ENCODE measurements at regions not wholly inside any gene's neighbourhood (a gene's known extent, or its start where the extent isn't known, plus 50 kb on each side); places are given as distances from the start of the nearest gene placed in this dataset.

DNA sequence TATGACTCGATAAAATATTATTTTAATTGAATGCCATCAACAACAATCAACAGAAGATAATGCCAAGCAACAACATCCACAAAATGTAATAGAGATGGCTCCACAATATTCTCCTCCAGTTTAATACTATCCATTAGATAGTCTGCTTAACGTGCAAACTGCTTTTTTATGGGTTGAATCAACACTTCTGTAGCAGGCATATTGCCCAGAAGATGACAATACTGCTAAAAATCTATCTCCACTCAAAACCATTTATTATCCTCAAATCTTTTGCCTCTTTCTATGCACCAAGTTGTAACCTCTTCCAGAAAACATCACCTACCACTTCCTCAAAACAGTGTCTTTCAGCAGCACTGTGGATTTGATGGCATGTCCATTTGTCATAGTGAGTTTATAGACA lies 295.7 kb upstream of the LMCD1 start:
- no peaks in the 10 kb centered on the region for H3K36me3 Mint-ChIP-seq
- H3K9me3 Mint-ChIP-seq = no peaks in the 10 kb centered on the region
- no peaks in the 10 kb centered on the region for H3K4me1 Mint-ChIP-seq
- H3K4me3 Mint-ChIP-seq = no peak overlapping the region
- H3K27me3 Mint-ChIP-seq = no peaks in the 10 kb centered on the region
- no peak overlapping the region for H3K27ac Mint-ChIP-seq

DNA sequence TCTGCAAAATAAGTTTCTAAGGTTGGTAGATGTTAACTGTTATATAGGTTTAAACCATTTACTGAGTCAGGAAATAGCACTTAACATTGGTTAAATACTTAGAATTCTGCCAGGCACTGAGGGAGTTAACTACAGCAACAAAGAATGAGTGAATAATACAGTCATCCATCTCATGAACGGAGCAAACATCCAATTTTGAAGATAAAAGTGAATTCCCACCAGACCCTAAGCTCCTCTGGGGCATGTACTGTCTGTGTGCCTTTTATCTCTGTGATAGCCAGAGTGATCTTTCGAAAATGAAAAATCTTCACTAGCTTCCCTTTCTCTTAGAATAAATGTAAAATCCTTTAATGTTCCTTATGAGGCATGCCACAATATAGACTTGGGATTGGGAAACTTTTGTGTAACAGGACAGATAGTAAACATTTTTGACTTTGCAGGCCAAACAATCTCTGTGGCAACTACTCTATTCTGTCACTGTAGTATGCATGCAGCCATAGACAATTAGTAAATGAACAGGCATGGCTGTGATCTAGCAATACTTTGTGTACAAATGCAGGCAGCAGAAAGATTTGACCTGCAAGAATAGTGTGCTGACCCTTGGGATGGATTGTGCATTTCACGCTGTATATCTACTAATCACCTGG lies 294.5 kb upstream of the LMCD1 start:
- Mint-ChIP-seq H3K4me3 (no peak overlapping the region), H3K36me3 (no peaks in the 10 kb centered on the region), H3K9me3 (no peaks in the 10 kb centered on the region), H3K4me1 (no peaks in the 10 kb centered on the region), H3K27me3 (no peaks in the 10 kb centered on the region), H3K27ac (no peak overlapping the region)

DNA sequence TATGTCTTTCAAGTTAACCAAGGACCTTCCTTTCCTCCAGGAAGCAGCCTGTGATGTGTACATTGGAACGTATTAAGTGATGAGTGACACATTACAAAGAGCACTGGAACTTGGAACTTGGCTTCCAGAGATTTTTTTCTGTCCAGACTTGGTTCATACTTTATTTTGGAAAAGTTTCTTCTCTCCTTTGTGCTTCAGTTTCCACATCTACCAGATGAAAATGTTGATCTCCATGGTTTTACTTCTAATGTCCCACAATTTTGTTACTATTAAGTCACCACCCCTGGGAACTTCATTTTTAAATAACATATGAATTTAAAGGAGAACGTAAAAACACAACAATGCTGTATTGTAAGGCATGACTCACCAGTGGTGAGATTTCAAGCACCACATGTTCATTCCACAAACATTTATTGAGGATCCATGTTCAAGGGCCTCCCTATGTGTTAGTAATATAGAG lies 290.7 kb upstream of the LMCD1 start:
- Mint-ChIP-seq H3K9me3 (no peaks in the 10 kb centered on the region), H3K36me3 (no peaks in the 10 kb centered on the region), H3K27me3 (peaks cover 6% of the 10 kb centered on the region), H3K27ac (no peak overlapping the region), H3K4me3 (no peak overlapping the region), H3K4me1 (no peaks in the 10 kb centered on the region)

DNA sequence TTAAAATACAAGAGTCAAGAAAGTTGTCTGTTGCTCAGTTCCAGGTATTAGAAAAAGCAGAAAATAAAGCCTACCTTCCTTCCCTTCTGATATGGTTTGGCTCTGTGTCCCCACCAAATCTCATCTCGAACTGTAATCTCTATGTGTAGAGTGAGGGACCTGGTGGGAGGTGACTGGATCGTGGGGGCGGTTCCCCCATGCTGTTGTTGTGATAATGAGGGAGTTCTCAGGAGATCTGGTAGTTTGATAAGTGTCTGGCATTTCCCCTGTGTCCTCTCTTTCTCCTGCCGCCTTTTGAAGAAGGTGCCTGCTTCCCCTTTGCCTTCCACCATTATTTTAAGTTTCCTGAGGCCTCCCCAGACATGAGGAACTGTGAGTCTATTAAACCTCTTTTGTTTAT lies 288.8 kb upstream of the LMCD1 start:
- Mint-ChIP-seq H3K9me3 (no peaks in the 10 kb centered on the region), H3K27me3 (peaks cover 11% of the 10 kb centered on the region), H3K27ac (no peak overlapping the region), H3K4me3 (no peak overlapping the region), H3K4me1 (no peaks in the 10 kb centered on the region), H3K36me3 (no peaks in the 10 kb centered on the region)

DNA sequence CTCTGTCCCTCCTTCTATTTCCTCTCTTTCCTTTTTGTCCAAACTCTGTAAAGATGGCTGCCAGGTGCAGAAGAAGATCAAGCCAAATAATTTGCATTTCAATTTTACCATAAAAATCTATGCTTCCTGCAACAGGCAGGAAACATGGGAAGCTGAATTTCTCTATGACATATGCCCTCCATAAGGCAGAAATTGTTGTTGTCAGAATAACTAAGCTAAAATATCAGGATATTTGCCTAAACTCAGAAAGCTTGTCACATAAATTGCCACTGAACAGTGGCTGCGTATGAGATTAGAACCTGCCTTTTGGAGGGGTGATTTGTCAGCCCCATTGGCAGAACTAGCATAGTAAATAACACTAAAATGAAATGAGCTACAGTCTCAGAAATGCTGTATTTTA lies 288.3 kb upstream of the LMCD1 start:
- Mint-ChIP-seq H3K4me1 (no peaks in the 10 kb centered on the region), H3K36me3 (no peaks in the 10 kb centered on the region), H3K4me3 (no peak overlapping the region), H3K27ac (no peak overlapping the region), H3K9me3 (no peaks in the 10 kb centered on the region), H3K27me3 (peaks cover 11% of the 10 kb centered on the region)

DNA sequence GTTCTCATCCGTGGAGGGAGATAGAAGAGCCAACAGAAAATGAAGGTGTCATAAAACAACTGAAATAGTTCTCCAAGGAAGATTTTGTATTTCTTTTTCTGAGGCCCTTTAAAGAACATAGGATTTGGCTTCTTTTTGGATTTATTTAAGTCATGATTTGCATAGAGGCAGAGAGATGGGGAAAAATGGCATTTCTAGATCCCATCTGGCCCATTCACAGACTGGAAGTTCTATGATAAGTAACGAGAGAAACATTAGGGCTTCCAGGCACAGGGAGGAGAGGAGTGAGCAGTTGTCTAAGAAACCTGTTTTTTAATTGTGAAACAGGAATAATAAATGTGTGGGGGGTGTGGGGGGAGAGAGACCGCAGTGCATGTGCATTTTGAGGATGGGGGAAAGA lies 285.8 kb upstream of the LMCD1 start:
- no peaks in the 10 kb centered on the region for H3K36me3 Mint-ChIP-seq
- H3K27ac Mint-ChIP-seq = no peak overlapping the region
- H3K27me3 Mint-ChIP-seq = peaks cover 11% of the 10 kb centered on the region

DNA sequence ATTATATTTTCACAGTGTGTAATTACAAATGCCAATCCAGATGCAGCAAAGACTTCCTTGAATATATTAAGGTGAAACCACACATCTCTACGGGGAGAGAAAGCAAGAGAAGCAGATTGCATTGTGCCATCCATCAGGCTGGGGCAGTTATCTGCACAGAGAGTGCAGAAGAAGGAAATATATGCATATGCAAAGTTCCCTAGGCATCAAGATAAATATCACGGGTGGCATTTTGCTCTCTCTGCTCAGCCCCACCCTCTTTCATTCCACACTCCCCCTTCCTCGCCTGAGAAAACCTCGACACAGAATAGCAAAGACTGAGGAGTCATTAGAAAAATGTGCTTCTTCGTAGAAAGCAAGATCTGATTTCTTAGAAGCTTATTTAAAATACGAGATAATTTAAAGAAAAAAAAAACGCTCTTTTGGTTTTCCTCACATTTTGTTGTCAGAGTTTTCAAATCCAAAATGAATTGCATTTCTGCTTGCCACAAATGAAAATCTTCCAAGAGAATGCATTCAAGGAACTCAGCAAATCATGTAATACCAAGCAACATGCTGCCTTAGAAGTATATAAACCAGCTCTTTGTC lies 283.2 kb upstream of the LMCD1 start:
- Mint-ChIP-seq H3K36me3 (no peaks in the 10 kb centered on the region), H3K27me3 (peaks cover 9% of the 10 kb centered on the region), H3K4me1 (no peaks in the 10 kb centered on the region), H3K27ac (no peak overlapping the region), H3K4me3 (no peak overlapping the region), H3K9me3 (no peaks in the 10 kb centered on the region)

More for the DNA sequence above, 285.8 kb upstream of the LMCD1 start:
- Mint-ChIP-seq H3K4me3 (no peak overlapping the region), H3K4me1 (no peaks in the 10 kb centered on the region), H3K9me3 (no peaks in the 10 kb centered on the region)

DNA sequence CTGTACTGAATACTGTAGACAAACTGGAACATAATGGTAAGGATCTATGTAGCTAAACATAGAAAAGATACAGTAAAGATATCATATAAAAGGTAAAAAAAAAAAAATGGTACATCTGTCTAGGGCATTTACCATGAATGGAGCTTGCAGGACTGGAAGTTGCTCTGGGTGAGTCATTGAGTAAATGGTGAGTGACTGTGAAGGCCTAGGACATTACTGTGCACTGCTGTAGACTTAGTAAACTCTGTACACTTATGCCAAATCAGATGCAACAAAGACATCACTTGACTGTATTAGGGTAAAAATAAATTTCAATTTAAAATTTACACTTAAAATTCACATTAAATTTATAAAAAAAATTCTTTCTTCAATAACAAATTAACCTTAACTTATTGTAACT lies 281.3 kb upstream of the LMCD1 start:
- Mint-ChIP-seq H3K9me3 (no peaks in the 10 kb centered on the region), H3K27ac (no peak overlapping the region), H3K27me3 (peaks cover 9% of the 10 kb centered on the region), H3K36me3 (no peaks in the 10 kb centered on the region), H3K4me3 (no peak overlapping the region), H3K4me1 (no peaks in the 10 kb centered on the region)

DNA sequence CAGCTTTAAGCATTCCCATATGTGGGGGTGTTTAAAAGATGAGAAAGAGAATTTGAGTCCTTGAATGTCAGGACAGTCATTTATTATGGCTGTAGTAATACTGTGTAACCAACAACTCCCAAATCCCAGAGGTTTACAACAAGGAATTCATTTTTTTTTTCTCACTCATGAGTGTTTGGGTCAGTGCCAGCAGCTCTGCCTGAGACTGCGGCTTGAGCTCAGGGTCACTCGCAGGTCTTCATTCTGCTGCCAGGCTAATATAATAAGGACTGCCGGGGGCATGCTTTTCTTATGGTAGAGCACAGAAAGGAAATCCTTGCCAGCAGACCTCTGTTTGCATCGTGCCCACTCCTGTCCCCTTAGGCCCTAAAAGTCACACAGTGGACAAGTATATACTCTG lies 277.9 kb upstream of the LMCD1 start:
- Mint-ChIP-seq H3K4me1 (no peaks in the 10 kb centered on the region), H3K36me3 (no peaks in the 10 kb centered on the region), H3K27ac (no peak overlapping the region), H3K27me3 (no peaks in the 10 kb centered on the region), H3K9me3 (no peaks in the 10 kb centered on the region), H3K4me3 (no peak overlapping the region)

DNA sequence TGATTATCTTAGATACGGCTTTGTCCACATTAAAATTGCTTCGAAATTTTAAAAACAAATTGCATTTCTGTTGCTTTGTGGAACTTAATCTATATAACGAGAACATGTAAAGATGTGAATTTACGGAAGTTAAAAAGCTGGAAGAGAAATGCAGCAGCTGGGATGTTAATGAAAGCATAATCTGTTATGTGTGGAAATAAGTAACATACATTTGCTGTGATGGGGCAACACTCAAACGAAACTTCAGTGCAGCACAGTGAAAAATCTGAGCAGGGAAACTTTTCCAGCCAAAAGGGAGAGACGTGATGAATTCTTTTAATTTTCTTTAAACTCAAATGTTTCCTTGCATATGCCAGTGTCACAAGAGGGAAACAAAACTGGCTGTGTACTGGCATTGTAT lies 276.7 kb upstream of the LMCD1 start:
- Mint-ChIP-seq H3K9me3 (no peaks in the 10 kb centered on the region), H3K27ac (no peak overlapping the region), H3K27me3 (no peaks in the 10 kb centered on the region), H3K36me3 (no peaks in the 10 kb centered on the region), H3K4me1 (no peaks in the 10 kb centered on the region), H3K4me3 (no peak overlapping the region)

DNA sequence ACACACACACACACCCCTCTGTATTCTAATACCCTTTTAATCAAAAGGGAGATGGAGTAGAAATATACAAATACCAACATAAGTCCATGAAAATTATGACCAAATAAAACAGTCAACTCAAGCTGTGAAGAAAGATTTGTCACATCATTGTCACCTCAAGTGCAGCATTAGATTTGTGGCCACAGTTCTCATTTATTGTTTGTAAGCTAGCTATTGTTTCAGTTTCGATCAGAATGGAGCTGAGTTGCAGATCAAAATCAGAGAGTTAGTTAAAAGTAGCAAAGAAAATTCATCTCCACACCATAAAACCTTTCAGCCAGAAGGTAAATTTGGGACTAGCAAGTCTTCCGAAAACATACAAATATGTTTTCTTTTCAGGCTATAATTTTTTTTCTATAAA lies 267.7 kb upstream of the LMCD1 start:
- Mint-ChIP-seq H3K36me3 (no peaks in the 10 kb centered on the region), H3K4me1 (no peaks in the 10 kb centered on the region), H3K27ac (no peak overlapping the region), H3K9me3 (no peaks in the 10 kb centered on the region), H3K27me3 (no peaks in the 10 kb centered on the region), H3K4me3 (no peak overlapping the region)

DNA sequence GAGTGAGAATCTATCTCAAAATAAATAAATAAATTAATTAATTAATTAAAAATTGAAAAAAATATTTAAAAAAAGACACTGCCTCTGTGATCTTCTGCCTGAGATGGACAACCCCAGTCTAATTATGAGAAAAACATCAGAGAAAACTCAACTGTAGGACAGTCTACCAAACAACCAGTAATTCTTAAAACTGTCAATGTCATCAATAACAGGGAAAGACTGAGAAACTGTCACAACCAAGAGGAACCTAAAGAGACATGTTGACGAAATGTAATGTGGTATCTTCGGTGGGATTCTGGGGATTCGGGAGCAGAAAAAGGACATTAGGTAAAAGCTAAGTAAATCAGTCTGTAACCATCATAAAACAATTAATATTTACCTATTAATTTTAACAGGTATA lies 265.4 kb upstream of the LMCD1 start:
- Mint-ChIP-seq H3K9me3 (no peaks in the 10 kb centered on the region), H3K4me1 (no peaks in the 10 kb centered on the region), H3K4me3 (no peak overlapping the region), H3K36me3 (no peaks in the 10 kb centered on the region), H3K27me3 (no peaks in the 10 kb centered on the region), H3K27ac (no peak overlapping the region)

DNA sequence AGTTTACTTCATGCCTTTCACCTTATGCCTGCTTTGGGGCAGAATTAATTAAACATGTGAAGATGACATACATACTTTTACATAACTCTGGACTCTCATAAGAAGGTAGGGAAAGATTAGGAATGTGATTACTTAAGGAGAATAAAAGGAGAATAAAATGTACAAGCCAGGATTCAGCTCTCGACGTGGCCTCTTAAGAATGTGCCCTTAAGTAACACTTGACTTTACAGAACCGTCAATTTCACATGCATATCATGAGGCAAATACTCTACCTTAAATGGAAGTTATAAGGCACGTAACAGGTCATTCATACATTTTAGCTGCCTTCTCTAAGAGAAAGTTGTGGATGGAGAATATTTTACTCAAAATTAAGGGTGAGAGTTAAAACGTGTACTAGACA lies 263.7 kb upstream of the LMCD1 start:
- H3K27ac Mint-ChIP-seq = no peak overlapping the region
- H3K27me3 Mint-ChIP-seq = no peaks in the 10 kb centered on the region
- no peaks in the 10 kb centered on the region for H3K9me3 Mint-ChIP-seq
- no peaks in the 10 kb centered on the region for H3K4me1 Mint-ChIP-seq
- H3K36me3 Mint-ChIP-seq = no peaks in the 10 kb centered on the region
- H3K4me3 Mint-ChIP-seq = no peak overlapping the region

DNA sequence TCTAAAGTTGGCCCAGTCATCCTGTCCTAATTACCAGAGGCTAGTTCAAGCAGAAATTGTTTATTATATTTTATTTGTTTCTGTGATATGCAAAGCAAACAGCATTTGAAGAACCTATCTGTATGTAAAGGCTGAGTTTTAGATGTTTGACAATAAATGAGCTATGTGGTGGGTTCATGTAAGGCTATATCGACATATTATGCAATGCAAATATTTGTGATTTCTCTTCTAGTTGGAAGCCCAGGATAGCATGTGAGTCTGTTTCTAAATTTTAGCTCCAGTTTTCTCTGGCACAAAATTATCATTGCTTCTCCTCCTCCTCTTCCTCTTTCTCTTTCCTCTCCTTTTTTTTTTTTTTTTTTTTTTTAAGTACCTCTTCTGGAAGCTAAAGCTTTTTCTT lies 263.2 kb upstream of the LMCD1 start:
- no peaks in the 10 kb centered on the region for H3K27me3 Mint-ChIP-seq
- no peak overlapping the region for H3K4me3 Mint-ChIP-seq
- H3K9me3 Mint-ChIP-seq = no peaks in the 10 kb centered on the region
- no peaks in the 10 kb centered on the region for H3K4me1 Mint-ChIP-seq
- no peak overlapping the region for H3K27ac Mint-ChIP-seq
- no peaks in the 10 kb centered on the region for H3K36me3 Mint-ChIP-seq

DNA sequence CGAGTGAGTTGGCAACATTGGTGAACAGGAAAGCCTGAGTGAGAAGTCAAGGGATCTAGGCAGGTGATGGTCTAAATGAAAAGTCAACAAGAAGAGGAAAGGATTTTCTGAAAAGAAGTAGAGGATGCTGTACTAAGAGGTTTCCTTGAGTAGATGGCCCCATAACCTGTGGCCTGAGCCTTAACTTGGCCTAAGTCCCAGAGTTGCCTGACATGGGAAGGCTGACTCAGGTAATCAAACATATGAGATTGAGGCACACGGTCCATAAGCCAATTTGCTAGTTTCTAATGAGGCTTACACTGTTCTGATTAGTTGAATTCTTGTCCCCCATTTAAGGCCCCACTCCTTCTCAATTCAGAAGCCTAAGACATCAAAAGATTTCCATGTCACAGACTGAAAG lies 262.5 kb upstream of the LMCD1 start:
- no peaks in the 10 kb centered on the region for H3K27me3 Mint-ChIP-seq
- H3K9me3 Mint-ChIP-seq = no peaks in the 10 kb centered on the region
- no peaks in the 10 kb centered on the region for H3K36me3 Mint-ChIP-seq
- no peaks in the 10 kb centered on the region for H3K4me1 Mint-ChIP-seq
- no peak overlapping the region for H3K4me3 Mint-ChIP-seq
- H3K27ac Mint-ChIP-seq = no peak overlapping the region

DNA sequence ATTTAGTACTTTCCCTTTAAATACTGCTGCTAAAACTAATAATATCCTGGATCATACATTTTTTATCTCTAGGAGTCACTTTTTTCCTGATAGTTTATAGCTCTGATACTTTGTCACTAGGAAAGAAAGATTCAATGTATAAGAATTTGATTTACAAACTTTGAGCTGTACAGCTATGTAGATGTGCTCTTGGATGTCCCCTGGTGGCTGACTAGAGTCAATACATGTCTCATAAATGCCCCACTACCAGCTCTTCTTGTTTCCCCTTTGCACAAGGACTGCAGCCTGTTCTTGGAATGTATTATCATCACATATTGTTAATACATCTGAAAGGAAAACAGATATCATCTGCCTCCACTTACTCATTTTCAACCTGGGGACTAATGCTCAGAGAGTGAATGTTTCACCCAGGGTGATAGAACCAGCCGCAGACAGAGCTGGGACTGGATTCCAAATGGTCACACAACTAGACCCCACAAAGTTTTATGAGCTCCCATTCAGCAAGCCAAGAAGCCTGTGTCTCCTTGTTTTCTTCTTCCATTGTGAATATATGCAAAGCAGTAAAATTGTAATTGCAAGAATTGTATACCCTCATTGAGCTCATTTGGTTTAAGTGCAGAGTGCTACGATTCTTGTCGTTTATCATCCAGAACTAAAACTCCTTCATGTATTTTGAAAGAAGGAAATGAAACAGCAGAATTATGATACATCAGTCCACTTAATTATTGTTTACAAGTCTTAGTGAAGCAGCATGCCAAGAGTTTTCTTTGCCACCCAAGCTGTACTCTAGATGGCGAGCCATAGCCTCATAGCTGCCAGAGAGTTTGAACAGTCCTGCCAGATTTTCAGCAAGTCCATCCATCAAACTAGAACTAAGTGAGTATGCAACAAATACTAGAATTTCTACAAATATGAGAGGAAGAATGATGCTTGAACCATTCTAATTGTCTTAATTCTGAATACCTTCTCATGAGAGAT lies 261.6 kb upstream of the LMCD1 start:
- no peaks in the 10 kb centered on the region for H3K9me3 Mint-ChIP-seq
- no peak overlapping the region for H3K4me3 Mint-ChIP-seq
- H3K27ac Mint-ChIP-seq = peak overlapping the region; percentile 12
- no peaks in the 10 kb centered on the region for H3K4me1 Mint-ChIP-seq
- no peaks in the 10 kb centered on the region for H3K36me3 Mint-ChIP-seq
- no peaks in the 10 kb centered on the region for H3K27me3 Mint-ChIP-seq

All from activated naive CD4-positive, alpha-beta T cell treated with anti-CD3 and anti-CD28 coated beads, Interleukin-2, amount 50 U/mL, for 24 hours (primary cell).